Karpas-422 (cell line): ENCODE measurements at regions not wholly inside any gene's neighbourhood (a gene's known extent, or its start where the extent isn't known, plus 50 kb on each side); places are given as distances from the start of the nearest gene placed in this dataset.

ENCODE experiments used
- DNase-seq: peaks from one replicate; pipeline ENCODE4 v3.0.0-alpha.2; 2015
- H2AFZ ChIP-seq: fragments of 200-600 bp; sonication (generic); 2 replicates; pipeline ENCODE4 v1.6.1; 2014; ENCODE audit warnings: antibody characterized with exemption, low read length, mixed read lengths
- H3K27ac ChIP-seq: fragments of 200-600 bp; sonication (generic); 2 replicates; pipeline ENCODE4 v1.5.1; 2014; ENCODE audit warnings: mild to moderate bottlenecking, low read length, moderate library complexity
- H3K27me3 ChIP-seq: fragments of 200-600 bp; sonication (generic); 2 replicates; pipeline ENCODE4 v1.6.1; 2014; ENCODE audit warnings: low read length, mixed read lengths
- H3K36me3 ChIP-seq: fragments of 200-600 bp; sonication (generic); 2 replicates; pipeline ENCODE4 v1.6.1; 2014; ENCODE audit warnings: low read length, mixed read lengths; ENCODE audit not compliant: insufficient read depth
- H3K4me1 ChIP-seq: fragments of 200-600 bp; sonication (generic); 2 replicates; pipeline ENCODE4 v1.6.1; 2014; ENCODE audit warnings: mild to moderate bottlenecking, low read length, mixed read lengths
- H3K4me2 ChIP-seq: fragments of 200-600 bp; sonication (generic); 2 replicates; pipeline ENCODE4 v1.6.1; 2014; ENCODE audit warnings: low read length, low read depth, mild to moderate bottlenecking; ENCODE audit not compliant: poor library complexity, severe bottlenecking
- H3K4me3 ChIP-seq: fragments of 200-600 bp; sonication (generic); 2 replicates; pipeline ENCODE4 v1.5.1; 2014; ENCODE audit warnings: mild to moderate bottlenecking, antibody characterized with exemption, low read length, mixed read lengths
- H3K79me2 ChIP-seq: fragments of 200-600 bp; sonication (generic); 2 replicates; pipeline ENCODE4 v1.6.1; 2014; ENCODE audit warnings: mild to moderate bottlenecking, low read length, mixed read lengths
- H3K9ac ChIP-seq: fragments of 200-600 bp; sonication (generic); 2 replicates; pipeline ENCODE4 v1.6.0; 2014; ENCODE audit warnings: low read length
- H3K9me2 ChIP-seq: fragments of 200-600 bp; sonication (generic), shearing (Covaris generic); replicated peaks from 2 replicates; pipeline ENCODE4 v1.6.0; 2014; ENCODE audit warnings: mild to moderate bottlenecking, low read length, moderate library complexity; ENCODE audit not compliant: insufficient read depth
- H3K9me3 ChIP-seq: fragments of 300-700, 200-600 bp; sonication (generic); 2 replicates; pipeline ENCODE4 v1.6.1; 2014; ENCODE audit warnings: low read length, mixed read lengths
- H4K20me1 ChIP-seq: fragments of 200-600 bp; sonication (generic); 2 replicates; pipeline ENCODE4 v1.6.1; 2014; ENCODE audit warnings: mild to moderate bottlenecking, antibody characterized with exemption, low read length, low read depth; ENCODE audit not compliant: insufficient read depth

DNA sequence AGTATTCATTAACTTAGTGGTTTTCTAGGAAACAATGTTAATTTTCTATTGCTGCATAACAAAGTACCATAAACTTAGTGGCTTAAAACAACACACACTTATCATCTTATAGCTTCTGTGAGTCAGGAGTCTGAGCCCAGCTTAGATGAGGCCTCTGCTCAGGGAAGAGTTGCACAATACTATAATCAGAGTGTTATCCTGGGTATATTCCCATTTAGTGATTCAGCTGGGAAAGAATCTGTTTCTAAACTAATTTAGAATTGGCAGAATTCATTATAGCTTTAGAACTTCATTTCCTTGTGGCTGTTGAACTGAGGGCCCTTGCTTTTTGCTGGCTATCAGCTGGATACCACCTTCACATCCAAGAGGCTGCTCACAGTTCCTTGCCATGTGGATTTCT lies 515.5 kb downstream of the BRINP3 start:
- no peak overlapping the region for H2AFZ ChIP-seq
- H3K9me2 ChIP-seq = no peaks in the 10 kb centered on the region
- no peak overlapping the region for H3K27ac ChIP-seq
- H3K27me3 ChIP-seq = no peaks in the 10 kb centered on the region
- DNase-seq = no peak
- no peaks in the 10 kb centered on the region for H4K20me1 ChIP-seq
- H3K4me1 ChIP-seq = no peaks in the 10 kb centered on the region
- H3K4me2 ChIP-seq = no peak overlapping the region
- peaks cover 15% of the 10 kb centered on the region for H3K9me3 ChIP-seq
- no peaks in the 10 kb centered on the region for H3K79me2 ChIP-seq
- H3K9ac ChIP-seq = no peak overlapping the region
- no peaks in the 10 kb centered on the region for H3K36me3 ChIP-seq
- no peak overlapping the region for H3K4me3 ChIP-seq

DNA sequence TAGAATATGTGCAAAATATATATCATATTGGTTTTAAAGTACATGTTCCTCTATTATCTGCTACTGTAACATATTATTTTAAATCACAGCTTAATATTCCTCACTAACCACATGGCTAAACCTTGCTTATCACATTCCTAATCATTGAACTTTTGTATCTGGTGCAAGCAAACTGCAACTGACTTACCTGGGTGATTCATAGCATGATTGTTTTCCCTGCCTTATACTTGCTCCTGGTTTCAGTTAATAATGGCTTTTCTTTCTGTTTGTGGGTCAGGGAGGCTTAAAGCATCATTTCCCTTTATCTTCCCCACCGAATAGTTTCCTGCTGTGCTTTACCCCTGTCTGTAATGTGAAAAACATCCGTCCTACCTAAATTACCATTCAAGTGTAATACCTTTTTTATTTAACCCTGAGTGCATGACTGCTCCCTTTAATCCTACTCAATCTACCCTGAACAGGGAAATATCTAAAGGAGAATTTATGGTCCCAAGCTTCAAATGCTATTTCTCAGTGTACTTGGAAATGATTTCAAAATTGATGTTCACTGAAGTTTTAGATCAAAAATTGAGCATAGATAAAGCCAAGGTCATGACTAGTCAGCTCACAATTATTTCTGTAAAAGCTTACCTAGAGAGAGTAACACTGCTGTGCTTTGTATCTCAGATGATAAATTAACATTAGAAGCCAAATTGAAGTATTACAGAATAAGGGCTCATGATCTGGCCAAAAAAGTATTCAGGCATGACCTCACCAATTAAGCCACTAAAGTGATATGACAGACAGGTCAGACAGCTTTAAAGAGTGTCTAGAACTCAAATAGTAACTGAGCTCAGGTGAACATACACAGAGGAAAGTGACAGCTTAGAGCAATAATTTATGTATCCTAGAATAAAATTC lies 507.1 kb downstream of the BRINP3 start:
- Histone ChIP-seq H3K9ac (no peak overlapping the region), H3K4me3 (no peak overlapping the region), H3K27me3 (no peaks in the 10 kb centered on the region), H3K36me3 (no peaks in the 10 kb centered on the region), H3K4me2 (no peak overlapping the region), H2AFZ (no peak overlapping the region), H3K9me3 (peaks cover 17% of the 10 kb centered on the region), H4K20me1 (no peaks in the 10 kb centered on the region), H3K27ac (no peak overlapping the region), H3K9me2 (no peaks in the 10 kb centered on the region), H3K4me1 (no peaks in the 10 kb centered on the region), H3K79me2 (no peaks in the 10 kb centered on the region)
- no peak for DNase-seq

DNA sequence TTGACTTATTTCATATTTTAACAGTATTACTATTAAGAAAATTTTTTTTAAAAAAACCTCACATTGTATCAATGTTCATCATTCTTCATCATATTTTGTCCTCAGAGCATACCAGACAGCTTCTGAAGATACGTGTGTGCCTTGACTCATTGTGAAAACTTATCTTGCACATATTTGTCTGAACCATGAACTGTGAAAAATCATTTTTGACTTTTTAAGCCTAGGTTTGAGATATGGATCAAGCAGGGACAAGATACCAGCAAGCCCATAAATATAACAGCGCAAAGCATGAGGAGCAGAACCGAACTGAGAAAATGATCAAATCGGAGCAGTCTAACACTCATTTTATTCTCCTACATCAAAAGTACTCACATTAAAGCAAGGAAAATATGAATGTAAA lies 506.0 kb downstream of the BRINP3 start:
- no peak for DNase-seq
- H3K9me3 ChIP-seq = peaks cover 15% of the 10 kb centered on the region
- H3K4me2 ChIP-seq = no peak overlapping the region
- no peaks in the 10 kb centered on the region for H3K36me3 ChIP-seq
- H4K20me1 ChIP-seq = no peaks in the 10 kb centered on the region
- H3K9ac ChIP-seq = no peak overlapping the region
- H3K9me2 ChIP-seq = no peaks in the 10 kb centered on the region
- H3K4me3 ChIP-seq = no peak overlapping the region
- H2AFZ ChIP-seq = no peak overlapping the region
- H3K27me3 ChIP-seq = no peaks in the 10 kb centered on the region
- H3K79me2 ChIP-seq = no peaks in the 10 kb centered on the region
- H3K27ac ChIP-seq = no peak overlapping the region
- no peaks in the 10 kb centered on the region for H3K4me1 ChIP-seq

DNA sequence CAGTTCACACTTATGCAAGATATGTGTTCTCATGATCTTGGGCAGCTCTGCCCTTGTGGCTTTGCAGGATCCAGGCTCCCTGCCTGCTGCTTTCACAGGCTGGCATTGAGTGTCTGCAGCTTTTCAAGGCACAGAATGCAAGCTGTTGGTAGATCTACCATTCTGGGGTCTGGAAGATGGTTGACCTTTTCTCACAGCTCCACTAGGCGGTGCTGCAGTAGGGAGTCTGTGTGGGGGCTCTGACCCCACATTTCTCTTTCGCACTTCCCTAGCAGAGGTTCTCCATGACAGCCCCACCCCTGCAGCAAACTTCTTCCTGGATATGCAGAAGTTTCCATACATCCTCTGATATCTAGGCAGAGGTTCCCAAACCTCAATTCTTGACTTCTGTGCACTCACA lies 500.5 kb downstream of the BRINP3 start:
- H3K4me1 ChIP-seq = no peaks in the 10 kb centered on the region
- H3K36me3 ChIP-seq = no peaks in the 10 kb centered on the region
- no peak overlapping the region for H3K9ac ChIP-seq
- H3K4me3 ChIP-seq = no peak overlapping the region
- no peak overlapping the region for H3K27ac ChIP-seq
- no peaks in the 10 kb centered on the region for H3K79me2 ChIP-seq
- H2AFZ ChIP-seq = no peak overlapping the region
- H3K9me3 ChIP-seq = peaks cover 21% of the 10 kb centered on the region
- no peak for DNase-seq
- H3K27me3 ChIP-seq = no peaks in the 10 kb centered on the region
- H4K20me1 ChIP-seq = no peaks in the 10 kb centered on the region
- H3K4me2 ChIP-seq = no peak overlapping the region
- H3K9me2 ChIP-seq = no peaks in the 10 kb centered on the region

DNA sequence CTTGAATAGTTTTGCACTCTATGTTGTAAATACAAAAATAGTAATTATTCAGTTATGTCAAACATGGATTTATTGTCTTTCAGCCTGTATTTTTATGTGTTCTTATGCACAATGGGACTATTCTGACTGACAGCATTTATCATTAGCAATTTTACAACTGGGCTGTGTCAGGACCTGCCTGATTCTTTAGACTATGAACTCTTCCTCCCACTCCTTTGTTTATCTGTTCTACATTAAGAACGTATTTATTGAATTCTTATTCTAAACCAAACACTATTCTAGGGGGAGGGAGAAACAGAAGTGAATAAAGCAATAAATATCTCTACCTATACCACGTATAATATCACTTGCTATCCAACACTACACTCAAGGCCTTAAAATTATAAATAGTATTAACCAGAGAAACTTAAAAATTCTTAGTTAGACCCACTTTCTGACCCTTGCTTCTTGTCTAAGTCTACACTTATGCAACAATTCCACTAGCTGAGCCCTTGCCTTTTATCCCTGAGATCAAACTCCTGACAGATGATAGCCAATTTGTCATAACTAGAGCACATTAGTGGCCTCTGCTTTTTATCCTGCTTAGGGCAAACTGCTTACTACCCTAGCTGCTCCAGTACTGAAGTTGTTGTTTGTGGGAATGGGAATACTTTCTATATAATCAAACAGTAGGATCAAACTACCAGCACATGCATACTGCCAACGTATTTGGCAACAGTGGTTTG lies 494.3 kb downstream of the BRINP3 start:
- Histone ChIP-seq H3K9ac (no peak overlapping the region), H3K4me3 (no peak overlapping the region), H3K79me2 (no peaks in the 10 kb centered on the region), H3K4me1 (no peaks in the 10 kb centered on the region), H3K9me2 (no peaks in the 10 kb centered on the region), H4K20me1 (no peaks in the 10 kb centered on the region), H3K9me3 (peaks cover 17% of the 10 kb centered on the region), H2AFZ (no peak overlapping the region), H3K36me3 (no peaks in the 10 kb centered on the region), H3K27me3 (no peaks in the 10 kb centered on the region), H3K27ac (no peak overlapping the region), H3K4me2 (no peak overlapping the region)
- no peak for DNase-seq

DNA sequence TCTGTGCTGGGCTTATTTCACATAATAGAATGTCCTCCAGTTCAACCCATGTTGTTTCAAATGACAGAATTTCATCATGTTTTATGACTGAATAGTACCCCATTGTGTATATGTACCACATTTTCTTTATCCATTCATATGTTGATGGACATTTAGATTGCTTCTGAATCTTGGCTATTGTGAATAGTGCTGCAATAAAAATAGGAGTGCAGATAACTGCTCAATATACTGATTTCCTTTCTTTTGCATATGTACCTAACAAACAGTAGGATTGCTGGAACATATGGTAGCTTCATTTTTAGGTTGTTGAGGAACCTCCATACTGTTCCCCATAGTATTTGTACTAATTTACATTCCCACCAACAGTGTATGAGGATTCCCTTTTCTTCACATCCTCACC lies 491.1 kb downstream of the BRINP3 start:
- H3K4me3 ChIP-seq = no peak overlapping the region
- DNase-seq = no peak
- H4K20me1 ChIP-seq = no peaks in the 10 kb centered on the region
- H3K36me3 ChIP-seq = no peaks in the 10 kb centered on the region
- H3K27ac ChIP-seq = no peak overlapping the region
- H2AFZ ChIP-seq = no peak overlapping the region
- H3K4me1 ChIP-seq = no peaks in the 10 kb centered on the region
- H3K9ac ChIP-seq = no peak overlapping the region
- H3K9me3 ChIP-seq = peaks cover 21% of the 10 kb centered on the region
- no peaks in the 10 kb centered on the region for H3K9me2 ChIP-seq
- no peaks in the 10 kb centered on the region for H3K79me2 ChIP-seq
- no peaks in the 10 kb centered on the region for H3K27me3 ChIP-seq
- H3K4me2 ChIP-seq = no peak overlapping the region

DNA sequence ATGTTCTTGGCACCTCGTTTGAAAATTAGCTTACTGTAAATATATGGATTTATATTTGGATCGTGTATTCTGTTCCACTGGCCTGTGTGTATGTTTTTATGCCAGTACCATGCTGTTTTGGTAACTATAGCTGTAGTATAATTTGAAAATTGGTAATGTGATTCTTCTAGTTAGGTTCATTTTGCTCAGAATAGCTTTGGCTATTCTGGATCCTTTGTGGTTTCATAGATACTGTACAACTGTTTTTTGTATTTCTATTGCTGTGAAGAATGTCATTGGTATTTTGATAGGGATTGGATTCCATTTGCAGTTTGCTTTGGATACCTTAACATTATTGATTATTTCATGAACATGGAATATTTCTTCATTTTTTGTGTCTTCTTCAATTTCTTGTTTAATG lies 490.2 kb downstream of the BRINP3 start:
- H2AFZ ChIP-seq = no peak overlapping the region
- no peak for DNase-seq

DNA sequence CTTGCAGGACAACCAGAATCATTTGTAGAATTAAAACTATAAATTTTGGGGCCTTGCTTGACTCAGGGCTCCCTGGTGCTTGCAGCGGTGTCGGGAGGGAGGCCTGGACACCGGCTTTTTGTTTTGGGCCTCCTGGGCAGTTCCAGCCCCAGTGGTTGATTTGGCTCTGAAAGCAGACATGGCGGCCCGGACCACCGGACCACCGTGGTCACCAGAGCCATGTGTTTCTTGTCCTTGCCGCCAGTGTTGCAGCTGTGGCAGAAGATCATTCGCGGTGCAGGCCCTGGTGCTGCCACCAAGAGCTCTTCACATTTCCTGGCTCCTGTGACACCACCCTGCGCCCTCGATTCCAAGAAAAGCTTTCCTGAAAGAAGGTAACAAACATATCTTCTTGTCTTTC lies 484.8 kb downstream of the BRINP3 start:
- H4K20me1 ChIP-seq = no peaks in the 10 kb centered on the region
- H3K36me3 ChIP-seq = no peaks in the 10 kb centered on the region

More for the DNA sequence above, 490.2 kb downstream of the BRINP3 start:
- no peak overlapping the region for H3K4me2 ChIP-seq
- no peaks in the 10 kb centered on the region for H4K20me1 ChIP-seq
- no peaks in the 10 kb centered on the region for H3K36me3 ChIP-seq
- no peak overlapping the region for H3K4me3 ChIP-seq
- no peak overlapping the region for H3K27ac ChIP-seq
- no peaks in the 10 kb centered on the region for H3K27me3 ChIP-seq
- no peaks in the 10 kb centered on the region for H3K4me1 ChIP-seq
- no peak overlapping the region for H3K9ac ChIP-seq
- peaks cover 20% of the 10 kb centered on the region for H3K9me3 ChIP-seq
- H3K9me2 ChIP-seq = no peaks in the 10 kb centered on the region
- H3K79me2 ChIP-seq = no peaks in the 10 kb centered on the region

More for the DNA sequence above, 484.8 kb downstream of the BRINP3 start:
- no peaks in the 10 kb centered on the region for H3K79me2 ChIP-seq
- H3K4me3 ChIP-seq = no peak overlapping the region
- no peaks in the 10 kb centered on the region for H3K4me1 ChIP-seq
- no peak overlapping the region for H3K4me2 ChIP-seq
- H3K9me2 ChIP-seq = no peaks in the 10 kb centered on the region
- H3K9me3 ChIP-seq = peaks cover 34% of the 10 kb centered on the region
- H3K9ac ChIP-seq = no peak overlapping the region
- no peak overlapping the region for H3K27ac ChIP-seq
- DNase-seq = no peak
- H2AFZ ChIP-seq = no peak overlapping the region
- H3K27me3 ChIP-seq = no peaks in the 10 kb centered on the region
